HepG2 (cell line): ENCODE measurements at regions not wholly inside any gene's neighbourhood (a gene's known extent, or its start where the extent isn't known, plus 50 kb on each side); places are given as distances from the start of the nearest gene placed in this dataset.

Experiments used
- ATAC-seq: fragments of 200-7000 bp; cut with Tn5 transposase; 3 replicates; pipeline ENCODE4 v1.9.1; 2020; ENCODE audit warnings: mild to moderate bottlenecking, moderate library complexity
- BruUV-seq: library from RNA; stranded (reverse); fragments of 400-500 nt; replicated peaks from 2 replicates; lab custom pipeline; 2021; lab: Mats Ljungman, UMichigan
- CTCF ChIA-PET: fragments of 300-600 bp; formaldehyde crosslinking; extraction: SDS; loops from one replicate; lab custom pipeline; 2021; ENCODE audit warnings: low total read pairs, inconsistent platforms, low intra/inter-chr PET ratio; lab: Yijun Ruan, JAX
- POLR2A ChIA-PET: fragments of 350-600 bp; sonication (Branson Sonifier 250); formaldehyde crosslinking; loops from one replicate; lab custom pipeline; 2020; ENCODE audit warnings: antibody characterized with exemption, inconsistent platforms; lab: Yijun Ruan, JAX
- DNase-seq: peaks from one replicate; pipeline ENCODE4 v3.0.0-alpha.2; 2015; ENCODE audit warnings: low spot score
- FAIRE-seq: peaks from 3 replicates; lab custom pipeline; 2011; peaks lifted over from hg19 to GRCh38; lab: Jason Lieb, UNC
- H2AFZ ChIP-seq: one replicate; pipeline ENCODE4 v1.6.1; 2011; ENCODE audit warnings: low read length, inconsistent platforms
- H3K27ac ChIP-seq: fragments of 300-600 bp; 3 replicates; pipeline ENCODE4 v1.8.0; 2011; ENCODE audit warnings: mixed run types, mild to moderate bottlenecking, mixed read lengths, low read length, inconsistent platforms; ENCODE audit not compliant: insufficient read depth; ENCODE audit errors: extremely low read length
- H3K27me3 ChIP-seq, 2 experiments: fragments of 200-600 bp in 1 of 2; 2 replicates in 1 of 2; 3 replicates in 1 of 2; pipeline versions ENCODE4 v1.6.0 to v1.8.0; 2011; ENCODE audit warnings: low read length in 2 of 2, mild to moderate bottlenecking in 2 of 2, moderate library complexity in 2 of 2, inconsistent platforms in 1 of 2; ENCODE audit not compliant: insufficient read depth in 2 of 2, control insufficient read depth in 1 of 2
- H3K36me3 ChIP-seq, 2 experiments: fragments of 200-600 bp in 1 of 2; replicated peaks in 1 of 2; 2 replicates in 1 of 2; 3 replicates in 1 of 2; pipeline versions ENCODE4 v1.5.1 to v1.8.0; 2011; ENCODE audit warnings: low read length in 2 of 2, inconsistent platforms in 1 of 2; ENCODE audit not compliant: insufficient read depth in 2 of 2, control insufficient read depth in 1 of 2
- H3K4me1 ChIP-seq: 2 replicates; pipeline ENCODE4 v1.5.1; 2012; ENCODE audit warnings: low read length, inconsistent platforms; ENCODE audit not compliant: insufficient read depth
- H3K4me2 ChIP-seq: 2 replicates; pipeline ENCODE4 v1.6.0; 2011; ENCODE audit warnings: low read depth, low read length, inconsistent platforms
- H3K4me3 ChIP-seq, 3 experiments: fragments of 200-600 bp in 1 of 3; sonication (generic), shearing (Covaris generic) in 1 of 3; replicated peaks in 1 of 3; 2 replicates each; pipeline ENCODE4 v1.5.1; 2011 to 2016; ENCODE audit warnings: low read length in 3 of 3, inconsistent platforms in 2 of 3, low read depth in 2 of 3, mild to moderate bottlenecking in 2 of 3, control low read depth in 1 of 3, mixed read lengths in 1 of 3; ENCODE audit not compliant: insufficient read depth in 1 of 3
- H3K79me2 ChIP-seq: one replicate; pipeline ENCODE4 v1.6.1; 2011; ENCODE audit warnings: low read length, inconsistent platforms; ENCODE audit not compliant: insufficient read depth
- H3K9ac ChIP-seq: 2 replicates; pipeline ENCODE4 v1.6.0; 2011; ENCODE audit warnings: mild to moderate bottlenecking, low read depth, low read length, inconsistent platforms; ENCODE audit not compliant: insufficient read depth
- H3K9me3 ChIP-seq: 2 replicates; pipeline ENCODE4 v1.5.1; 2012; ENCODE audit warnings: mild to moderate bottlenecking, low read length
- H4K20me1 ChIP-seq: 2 replicates; pipeline ENCODE4 v1.6.0; 2011; ENCODE audit warnings: inconsistent platforms, mild to moderate bottlenecking, low read length, moderate library complexity; ENCODE audit not compliant: insufficient read depth
- ZKSCAN8 ChIP-seq: IDR thresholded peaks from 2 replicates; pipeline ENCODE4 v1.6.1; 2016; ENCODE audit warnings: borderline replicate concordance, missing genetic modification reagents, missing compliant biosample characterization
- ZNF317 ChIP-seq: sonication (generic); formaldehyde crosslinking; IDR thresholded peaks from 2 replicates; pipeline ENCODE4 v1.5.0; 2020; ENCODE audit warnings: mild to moderate bottlenecking, missing genetic modification reagents
- WGBS: methylation state at CpG from one replicate; pipeline ENCODE4 v1.1.6; 2017; ENCODE audit warnings: low lambda C conversion rate; 5-methylcytosine and 5-hydroxymethylcytosine counted together
- in situ Hi-C: cut with HindIII; loops from 2 replicates; pipeline ENCODE4 v1.10.0; 2017; ENCODE audit warnings: low pct_unique_long_range_greater_than_20kb; ENCODE audit not compliant: extremely low pct_ligation_motif_present
- intact Hi-C: fragments of 100-400 bp; cut with micrococcal nuclease; formaldehyde crosslinking; loops from one replicate; pipeline ENCODE4 v1.10.0; 2022; ENCODE audit not compliant: unreplicated experiment
- TF ChIP-seq, protein P1 (sequence below): sonication (generic); formaldehyde crosslinking; IDR thresholded peaks from 2 replicates; pipeline ENCODE4 v1.4.0; 2020; ENCODE audit warnings: missing genetic modification reagents

DNA sequence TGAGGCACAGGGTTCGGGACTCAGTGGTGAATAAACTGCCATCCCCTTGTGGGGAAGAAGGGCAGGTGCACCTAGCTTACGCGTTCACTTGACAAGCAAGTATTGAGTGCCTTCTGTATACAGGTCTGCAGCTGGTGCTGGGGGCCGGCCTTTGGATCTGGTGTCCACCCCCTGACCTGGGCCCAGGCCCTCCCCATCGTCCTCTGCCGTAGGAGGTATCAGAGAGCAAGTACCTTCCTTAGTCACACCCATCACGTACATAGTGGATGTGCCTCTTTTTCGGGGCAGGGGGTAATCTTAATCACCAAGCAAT is 53.3 kb downstream of the SMIM38 start:
- Histone ChIP-seq H3K4me2 (no peak overlapping the region), H3K36me3 (no peaks in the 10 kb centered on the region), H4K20me1 (no peaks in the 10 kb centered on the region), H3K9me3 (no peaks in the 10 kb centered on the region), H3K4me1 (peaks cover 27% of the 10 kb centered on the region), H3K4me3 (no peak overlapping the region), H3K27me3 (peaks cover 5 to 20% of the 10 kb centered on the region in 2 experiments), H2AFZ (no peak overlapping the region), H3K79me2 (no peaks in the 10 kb centered on the region), H3K9ac (no peak overlapping the region), H3K27ac (no peak overlapping the region)
- CTCF ChIA-PET = no interaction called here
- 48% methylated on average over 5 of the region's 8 CpGs for WGBS
- TF ChIP-seq ZKSCAN8 = peak; percentile 83
- no peak for TF ChIP-seq ZNF317 (CRISPR knock-in tag)
- TF ChIP-seq, protein P1, sequence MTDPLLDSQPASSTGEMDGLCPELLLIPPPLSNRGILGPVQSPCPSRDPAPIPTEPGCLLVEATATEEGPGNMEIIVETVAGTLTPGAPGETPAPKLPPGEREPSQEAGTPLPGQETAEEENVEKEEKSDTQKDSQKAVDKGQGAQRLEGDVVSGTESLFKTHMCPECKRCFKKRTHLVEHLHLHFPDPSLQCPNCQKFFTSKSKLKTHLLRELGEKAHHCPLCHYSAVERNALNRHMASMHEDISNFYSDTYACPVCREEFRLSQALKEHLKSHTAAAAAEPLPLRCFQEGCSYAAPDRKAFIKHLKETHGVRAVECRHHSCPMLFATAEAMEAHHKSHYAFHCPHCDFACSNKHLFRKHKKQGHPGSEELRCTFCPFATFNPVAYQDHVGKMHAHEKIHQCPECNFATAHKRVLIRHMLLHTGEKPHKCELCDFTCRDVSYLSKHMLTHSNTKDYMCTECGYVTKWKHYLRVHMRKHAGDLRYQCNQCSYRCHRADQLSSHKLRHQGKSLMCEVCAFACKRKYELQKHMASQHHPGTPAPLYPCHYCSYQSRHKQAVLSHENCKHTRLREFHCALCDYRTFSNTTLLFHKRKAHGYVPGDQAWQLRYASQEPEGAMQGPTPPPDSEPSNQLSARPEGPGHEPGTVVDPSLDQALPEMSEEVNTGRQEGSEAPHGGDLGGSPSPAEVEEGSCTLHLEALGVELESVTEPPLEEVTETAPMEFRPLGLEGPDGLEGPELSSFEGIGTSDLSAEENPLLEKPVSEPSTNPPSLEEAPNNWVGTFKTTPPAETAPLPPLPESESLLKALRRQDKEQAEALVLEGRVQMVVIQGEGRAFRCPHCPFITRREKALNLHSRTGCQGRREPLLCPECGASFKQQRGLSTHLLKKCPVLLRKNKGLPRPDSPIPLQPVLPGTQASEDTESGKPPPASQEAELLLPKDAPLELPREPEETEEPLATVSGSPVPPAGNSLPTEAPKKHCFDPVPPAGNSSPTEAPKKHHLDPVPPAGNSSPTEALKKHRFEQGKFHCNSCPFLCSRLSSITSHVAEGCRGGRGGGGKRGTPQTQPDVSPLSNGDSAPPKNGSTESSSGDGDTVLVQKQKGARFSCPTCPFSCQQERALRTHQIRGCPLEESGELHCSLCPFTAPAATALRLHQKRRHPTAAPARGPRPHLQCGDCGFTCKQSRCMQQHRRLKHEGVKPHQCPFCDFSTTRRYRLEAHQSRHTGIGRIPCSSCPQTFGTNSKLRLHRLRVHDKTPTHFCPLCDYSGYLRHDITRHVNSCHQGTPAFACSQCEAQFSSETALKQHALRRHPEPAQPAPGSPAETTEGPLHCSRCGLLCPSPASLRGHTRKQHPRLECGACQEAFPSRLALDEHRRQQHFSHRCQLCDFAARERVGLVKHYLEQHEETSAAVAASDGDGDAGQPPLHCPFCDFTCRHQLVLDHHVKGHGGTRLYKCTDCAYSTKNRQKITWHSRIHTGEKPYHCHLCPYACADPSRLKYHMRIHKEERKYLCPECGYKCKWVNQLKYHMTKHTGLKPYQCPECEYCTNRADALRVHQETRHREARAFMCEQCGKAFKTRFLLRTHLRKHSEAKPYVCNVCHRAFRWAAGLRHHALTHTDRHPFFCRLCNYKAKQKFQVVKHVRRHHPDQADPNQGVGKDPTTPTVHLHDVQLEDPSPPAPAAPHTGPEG (CRISPR knock-in tag) = no peak
- intact Hi-C loops = no loop called here
- no TSS peak for BruUV-seq
- POLR2A ChIA-PET = no interaction called here
- in situ Hi-C loops = no loop called here
- DNase-seq (no peak), FAIRE-seq (no peak), ATAC-seq (no peak)
